IMR-90 (cell line): ENCODE measurements at regions not wholly inside any gene's neighbourhood (a gene's known extent, or its start where the extent isn't known, plus 50 kb on each side); places are given as distances from the start of the nearest gene placed in this dataset.

Experiments
- ATAC-seq: fragments of 200-7000 bp; cut with Tn5 transposase; 2 replicates; pipeline ENCODE4 v1.9.1; 2020; ENCODE audit warnings: low read depth, mild to moderate bottlenecking, moderate library complexity
- BruUV-seq: library from RNA; stranded (reverse); fragments of 400-500 nt; replicated peaks from 2 replicates; lab custom pipeline; 2021; lab: Mats Ljungman, UMichigan
- CTCF ChIA-PET: fragments of 300-600 bp; formaldehyde crosslinking; extraction: SDS; loops from one replicate; lab custom pipeline; 2021; ENCODE audit warnings: antibody characterized with exemption; lab: Yijun Ruan, JAX
- POLR2A ChIA-PET: fragments of 300-600 bp; sonication (Branson Sonifier 250); formaldehyde crosslinking; loops from one replicate; lab custom pipeline; 2022; ENCODE audit warnings: antibody characterized with exemption; ENCODE audit not compliant: unreplicated experiment; lab: Charles Lee
- DNase-seq: peaks from one replicate; pipeline ENCODE4 v3.0.0; 2013
- H2AFZ ChIP-seq: replicated peaks from 2 replicates; pipeline ENCODE3; 2013; ENCODE audit warnings: low read length, mild to moderate bottlenecking; ENCODE audit not compliant: poor library complexity
- H2AK5ac ChIP-seq: 2 replicates; pipeline ENCODE4 v1.6.1; 2013; ENCODE audit warnings: low read depth, low read length, inconsistent platforms
- H2AK9ac ChIP-seq: replicated peaks from 2 replicates; pipeline ENCODE3; 2013; ENCODE audit warnings: mild to moderate bottlenecking, low read depth, low read length, moderate library complexity; ENCODE audit not compliant: poor library complexity
- H2BK120ac ChIP-seq: 2 replicates; pipeline ENCODE4 v1.6.1; 2013; ENCODE audit warnings: low read depth, low read length, inconsistent platforms
- H2BK15ac ChIP-seq: 3 replicates; pipeline ENCODE4 v1.6.1; 2013; ENCODE audit warnings: low read depth, low read length, inconsistent platforms
- H2BK20ac ChIP-seq: 2 replicates; pipeline ENCODE4 v1.6.1; 2013; ENCODE audit warnings: low read depth, mild to moderate bottlenecking, inconsistent platforms, low read length, moderate library complexity
- H2BK5ac ChIP-seq: 2 replicates; pipeline ENCODE4 v1.6.1; 2013; ENCODE audit warnings: mild to moderate bottlenecking, low read depth, low read length, inconsistent platforms; ENCODE audit not compliant: poor library complexity, severe bottlenecking
- H3K14ac ChIP-seq: replicated peaks from 2 replicates; pipeline ENCODE4 v1.6.1; 2013; ENCODE audit warnings: low read depth, low read length, inconsistent platforms
- H3K18ac ChIP-seq: 2 replicates; pipeline ENCODE4 v1.6.1; 2013; ENCODE audit warnings: low read depth, low read length, control low read depth
- H3K23ac ChIP-seq: 2 replicates; pipeline ENCODE4 v1.6.1; 2013; ENCODE audit warnings: low read depth, low read length, inconsistent platforms
- H3K27ac ChIP-seq: 2 replicates; pipeline ENCODE4 v1.5.1; 2013; ENCODE audit warnings: mild to moderate bottlenecking, control low read depth, low read length; ENCODE audit not compliant: insufficient read depth
- H3K27me3 ChIP-seq: 2 replicates; pipeline ENCODE4 v1.6.1; 2013; ENCODE audit warnings: low read length; ENCODE audit not compliant: control insufficient read depth, insufficient read depth
- H3K36me3 ChIP-seq: 2 replicates; pipeline ENCODE4 v1.6.1; 2013; ENCODE audit warnings: low read length, mixed read lengths; ENCODE audit not compliant: control insufficient read depth, insufficient read depth
- H3K4ac ChIP-seq: 2 replicates; pipeline ENCODE4 v1.6.1; 2013; ENCODE audit warnings: low read depth, low read length, inconsistent platforms
- H3K4me1 ChIP-seq: 2 replicates; pipeline ENCODE4 v1.6.1; 2013; ENCODE audit warnings: low read length, mixed read lengths; ENCODE audit not compliant: control insufficient read depth, insufficient read depth
- H3K4me2 ChIP-seq: 2 replicates; pipeline ENCODE4 v1.6.1; 2013; ENCODE audit warnings: low read depth, mild to moderate bottlenecking, control low read depth, low read length, moderate library complexity
- H3K4me3 ChIP-seq: 2 replicates; pipeline ENCODE4 v1.5.1; 2013; ENCODE audit warnings: low read depth, mild to moderate bottlenecking, control low read depth, low read length, moderate library complexity; ENCODE audit not compliant: insufficient read depth
- H3K56ac ChIP-seq: 2 replicates; pipeline ENCODE4 v1.6.1; 2013; ENCODE audit warnings: low read length, inconsistent platforms; ENCODE audit not compliant: insufficient read depth; ENCODE audit errors: extremely low read depth
- H3K79me1 ChIP-seq, 2 experiments: 2 replicates each; pipeline ENCODE4 v1.6.1; 2013; ENCODE audit warnings: low read length in 2 of 2, inconsistent platforms in 1 of 2, low read depth in 1 of 2
- H3K9ac ChIP-seq: 2 replicates; pipeline ENCODE4 v1.6.1; 2013; ENCODE audit warnings: low read depth, low read length, control low read depth
- H3K9me1 ChIP-seq: 2 replicates; pipeline ENCODE4 v1.6.1; 2013; ENCODE audit warnings: low read length, inconsistent platforms; ENCODE audit not compliant: insufficient read depth
- H3K9me3 ChIP-seq: 2 replicates; pipeline ENCODE4 v1.6.1; 2013; ENCODE audit warnings: low read length; ENCODE audit not compliant: control insufficient read depth, insufficient read depth
- H4K20me1 ChIP-seq: 2 replicates; pipeline ENCODE4 v1.6.1; 2013; ENCODE audit warnings: low read length, inconsistent platforms; ENCODE audit not compliant: insufficient read depth
- H4K5ac ChIP-seq: 2 replicates; pipeline ENCODE4 v1.6.1; 2013; ENCODE audit warnings: mild to moderate bottlenecking, low read depth, low read length, control low read depth
- H4K8ac ChIP-seq, 2 experiments: 2 replicates each; pipeline ENCODE4 v1.6.1; 2013; ENCODE audit warnings: low read depth in 2 of 2, low read length in 2 of 2, control low read depth in 1 of 2, inconsistent platforms in 1 of 2
- H4K91ac ChIP-seq: 2 replicates; pipeline ENCODE4 v1.6.1; 2013; ENCODE audit warnings: low read depth, low read length, inconsistent platforms; ENCODE audit not compliant: insufficient read depth
- CEBPB ChIP-seq: IDR thresholded peaks from 2 replicates; pipeline ENCODE4 v1.6.1; 2012; ENCODE audit warnings: low read depth, low read length, improper control_type of control experiment
- CTCF ChIP-seq: conservative IDR thresholded peaks from 2 replicates; pipeline ENCODE4 v1.5.1; 2012; ENCODE audit warnings: mild to moderate bottlenecking, low read depth, low read length, improper control_type of control experiment
- ELK1 ChIP-seq: fragments of 150-350 bp; IDR thresholded peaks from 2 replicates; pipeline ENCODE4 v1.6.1; 2016; ENCODE audit warnings: low read depth, mild to moderate bottlenecking, low read length, moderate library complexity, borderline replicate concordance
- FOS ChIP-seq: fragments of 150-350 bp; IDR thresholded peaks from 2 replicates; pipeline ENCODE4 v1.6.1; 2016; ENCODE audit warnings: low read depth, low read length
- MAFK ChIP-seq: IDR thresholded peaks from 2 replicates; pipeline ENCODE4 v1.6.1; 2012; ENCODE audit warnings: low read depth, low read length, improper control_type of control experiment
- MAZ ChIP-seq: IDR thresholded peaks from 2 replicates; pipeline ENCODE4 v1.6.1; 2012; ENCODE audit warnings: low read depth, mild to moderate bottlenecking, low read length, improper control_type of control experiment, moderate library complexity, borderline replicate concordance
- MXI1 ChIP-seq: IDR thresholded peaks from 2 replicates; pipeline ENCODE4 v1.6.1; 2012; ENCODE audit warnings: low read depth, mild to moderate bottlenecking, low read length, moderate library complexity, borderline replicate concordance
- POLR2A ChIP-seq: IDR thresholded peaks from 2 replicates; pipeline ENCODE4 v1.6.1; 2012; ENCODE audit warnings: mild to moderate bottlenecking, low read depth, low read length
- RAD21 ChIP-seq: IDR thresholded peaks from 2 replicates; pipeline ENCODE4 v1.6.1; 2012; ENCODE audit warnings: low read length, improper control_type of control experiment
- RCOR1 ChIP-seq: IDR thresholded peaks from 2 replicates; pipeline ENCODE4 v1.6.1; 2012; ENCODE audit warnings: mild to moderate bottlenecking, low read length, improper control_type of control experiment; ENCODE audit not compliant: insufficient replicate concordance
- dilution Hi-C: fragments of 300-500 bp; cut with HindIII; formaldehyde crosslinking; loops from one replicate; pipeline ENCODE4 v1.14.3; 2018; ENCODE audit warnings: low sequenced_read_pairs; ENCODE audit not compliant: unreplicated experiment
- in situ Hi-C: fragments of 300-500 bp; cut with MboI; formaldehyde crosslinking; loops from 3 replicates; pipeline ENCODE4 v1.14.3; 2019; ENCODE audit warnings: low sequenced_read_pairs, inconsistent platforms, mixed read lengths
- intact Hi-C: fragments of 100-400 bp; cut with micrococcal nuclease; formaldehyde crosslinking; loops from 2 replicates; pipeline ENCODE4 v1.10.0; 2022

- Histone ChIP-seq H3K4me3 (no peak overlapping the region), H3K14ac (no peak overlapping the region), H3K4ac (no peak overlapping the region), H3K9me1 (no peaks in the 10 kb centered on the region), H2AK5ac (no peak overlapping the region), H3K4me1 (no peaks in the 10 kb centered on the region), H4K91ac (no peak overlapping the region), H2BK5ac (no peak overlapping the region), H3K27me3 (no peaks in the 10 kb centered on the region), H2BK120ac (no peak overlapping the region), H3K4me2 (no peak overlapping the region), H3K9me3 (peaks cover 6% of the 10 kb centered on the region; the same call in 1 of the 2 replicates), H3K27ac (no peak overlapping the region), H3K9ac (no peak overlapping the region), H4K5ac (no peak overlapping the region), H2BK15ac (no peak overlapping the region), H4K8ac (no peak overlapping the region), H2AK9ac (no peak overlapping the region), H3K56ac (no peak overlapping the region), H3K79me1 (no peaks in the 10 kb centered on the region), H2BK20ac (no peak overlapping the region), H3K23ac (no peak overlapping the region), H4K20me1 (no peaks in the 10 kb centered on the region), H3K18ac (no peak overlapping the region), H3K36me3 (no peaks in the 10 kb centered on the region), H2AFZ (no peak overlapping the region)
- no peak for ATAC-seq
- intact Hi-C loops (no loop called here), in situ Hi-C loops (no loop called here), dilution Hi-C loops (no loop called here)
- TF ChIP-seq MAFK, result no peak
- TF ChIP-seq POLR2A, result no peak
- no peak for TF ChIP-seq FOS
- no peak for TF ChIP-seq RAD21
- TF ChIP-seq MAZ, result no peak
- TF ChIP-seq RCOR1, result no peak
- no peak for TF ChIP-seq MXI1
- no peak for TF ChIP-seq ELK1
- no peak for TF ChIP-seq CTCF
- TF ChIP-seq CEBPB, result no peak
- DNase-seq, result no peak
- CTCF ChIA-PET, result no interaction called here
- BruUV-seq, result no TSS peak
- POLR2A ChIA-PET, result interaction anchor here (0.6 kb wide), 1 partner anchor 40 kb away, joined by 3 read pairs; no protein-coding TSS in a partner anchor
Observed at GRCh38 chr3:3708769-3709115, 90.5 kb upstream of the LRRN1 start.
